Keratinocyte (primary cell): ENCODE measurements at regions not wholly inside any gene's neighbourhood (a gene's known extent, or its start where the extent isn't known, plus 50 kb on each side); places are given as distances from the start of the nearest gene placed in this dataset.

Experiments
- CTCF ChIP-seq, 3 experiments: IDR thresholded peaks in 1 of 3; conservative IDR thresholded peaks in 1 of 3; optimal IDR thresholded peaks in 1 of 3; 2 replicates in 2 of 3; 3 replicates in 1 of 3; pipeline versions ENCODE3 to v1.5.1; 2011; ENCODE audit warnings: low read length in 3 of 3, mild to moderate bottlenecking in 3 of 3, moderate library complexity in 2 of 3, control low read depth in 1 of 3, inconsistent platforms in 1 of 3; ENCODE audit not compliant: insufficient read depth in 2 of 3; ENCODE audit errors: extremely low read depth in 1 of 3
- EZH2 ChIP-seq: IDR thresholded peaks from one replicate; pipeline ENCODE4 v1.6.1; 2012; ENCODE audit warnings: inconsistent platforms, mild to moderate bottlenecking, low read length, moderate library complexity

- no peak for TF ChIP-seq CTCF (optimal IDR thresholded peaks at IDR 0.05 in 1 of 3, IDR thresholded peaks at IDR 0.05 in 1 of 3, conservative IDR thresholded peaks at IDR 0.05 in 1 of 3; ENCODE audit: extremely low read depth in 1 of 3, insufficient read depth in 2 of 3, low read length in 3 of 3)
- no peak for TF ChIP-seq EZH2
Observed at GRCh38 chr18:57270156-57270555, 82.2 kb upstream of the ST8SIA3 start.
